ENCODE measurements at regions not wholly inside any gene's neighbourhood (a gene's known extent, or its start where the extent isn't known, plus 50 kb on each side); places are given as distances from the start of the nearest gene placed in this dataset.

DNA sequence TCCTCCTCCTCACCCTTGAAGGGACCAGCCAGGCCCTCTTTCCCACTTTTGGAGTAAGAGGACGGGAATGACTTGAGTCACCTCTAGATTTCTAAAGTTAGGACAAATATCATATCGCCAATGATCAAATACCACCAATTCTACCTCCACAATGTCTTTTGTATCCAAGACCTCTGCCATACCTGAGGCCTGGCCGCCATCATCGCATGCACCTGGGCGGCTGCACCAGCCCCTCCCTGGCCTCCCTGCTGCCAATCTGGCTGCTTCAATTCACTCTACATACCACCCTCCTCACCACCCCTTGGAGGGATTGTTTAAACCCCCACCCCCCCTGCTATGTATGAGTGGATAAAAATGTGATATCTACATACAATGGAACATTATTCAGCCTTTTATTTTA, 75.0 kb upstream of the RALY start:
- Histone ChIP-seq H4K20me1 (replicated peaks in 1 of 2; ENCODE audit: control insufficient read depth in 1 of 2, insufficient read depth in 2 of 2, low read length in 2 of 2) (no peaks in the 10 kb centered on the region), H3K9me3 (ENCODE audit: insufficient read depth in 2 of 2, low read depth in 1 of 2, low read length in 1 of 2) (no peaks in the 10 kb centered on the region), H3K27me3 (replicated peaks in 1 of 4; ENCODE audit: control insufficient read depth in 3 of 4, extremely low read depth in 1 of 4, insufficient read depth in 3 of 4, low read length in 3 of 4) (no peaks in the 10 kb centered on the region), H3K23ac (ENCODE audit: insufficient read length) (no peak overlapping the region), H3K4me3 (ENCODE audit: extremely low read depth in 1 of 4, insufficient read depth in 2 of 4, low read depth in 3 of 4, low read length in 4 of 4) (no peak overlapping the region), H2AK5ac (ENCODE audit: low read depth, low read length) (no peak overlapping the region), H2BK15ac (ENCODE audit: low read length) (no peak overlapping the region), H3K23me2 (ENCODE audit: low read depth, low read length) (no peaks in the 10 kb centered on the region), H4K91ac (replicated peaks; ENCODE audit: insufficient read length, low read length) (no peak overlapping the region), H2BK5ac (ENCODE audit: low read depth, low read length) (no peak overlapping the region), H4K8ac (ENCODE audit: extremely low read depth, insufficient read depth, low read length) (no peak overlapping the region), H3K79me2 (ENCODE audit: control insufficient read depth in 1 of 2, insufficient read depth in 2 of 2, low read length in 2 of 2) (no peaks in the 10 kb centered on the region), H3K56ac (replicated peaks; ENCODE audit: insufficient read length, low read depth, low read length) (no peak overlapping the region), H3K4me2 (ENCODE audit: insufficient read depth in 1 of 2, low read depth in 2 of 2, low read length in 2 of 2) (no peak overlapping the region), H3K14ac (ENCODE audit: insufficient read length) (no peak overlapping the region), H3K4ac (replicated peaks; ENCODE audit: insufficient read length, low read depth, low read length) (no peak overlapping the region), H2BK120ac (replicated peaks; ENCODE audit: low read depth, low read length) (no peak overlapping the region), H3K4me1 (replicated peaks in 1 of 4; ENCODE audit: control insufficient read depth in 3 of 4, insufficient read depth in 4 of 4, low read length in 3 of 4) (no peaks in the 10 kb centered on the region), H3K18ac (ENCODE audit: extremely low read depth, low read length) (no peak overlapping the region), H4K5ac (ENCODE audit: insufficient read length, low read depth, low read length) (no peak overlapping the region), H3K27ac (ENCODE audit: low read depth, low read length) (no peak overlapping the region), H3K79me1 (ENCODE audit: low read depth, low read length) (no peaks in the 10 kb centered on the region), H2BK20ac (ENCODE audit: low read length) (no peak overlapping the region), H2AFZ (ENCODE audit: low read length) (no peak overlapping the region), H3K36me3 (ENCODE audit: control insufficient read depth in 2 of 4, insufficient read depth in 4 of 4, low read length in 3 of 4) (no peaks in the 10 kb centered on the region), H2BK12ac (ENCODE audit: low read depth, low read length) (no peak overlapping the region), H3K9ac (replicated peaks in 1 of 4; ENCODE audit: extremely low read depth in 1 of 4, low read depth in 3 of 4, low read length in 3 of 4) (no peak overlapping the region)
- DNase-seq (ENCODE audit: low read depth in 1 of 2, low spot score in 2 of 2) (no peak), FAIRE-seq (no peak)
- POLR2A ChIA-PET (ENCODE audit: partially characterized antibody): interaction anchor here (0.6 kb wide), 1 partner anchor 63 kb away, joined by 3 read pairs; no protein-coding TSS in a partner anchor
- TF ChIP-seq SAP30 (IDR thresholded peaks at IDR 0.05; ENCODE audit: insufficient read depth, insufficient replicate concordance, low read length): no peak
- TF ChIP-seq NANOG (IDR thresholded peaks at IDR 0.05; ENCODE audit: insufficient read depth, low read depth, low read length, poor library complexity, severe bottlenecking): no peak
- TF ChIP-seq BACH1 (IDR thresholded peaks at IDR 0.05; ENCODE audit: low read length): no peak
- TF ChIP-seq FOSL1 (IDR thresholded peaks at IDR 0.05; ENCODE audit: insufficient read depth, low read depth, low read length): no peak
- no peak for TF ChIP-seq ZNF274 (IDR thresholded peaks at IDR 0.05; ENCODE audit: borderline replicate concordance, extremely low read depth, low read length)
- TF ChIP-seq ASH2L (IDR thresholded peaks at IDR 0.05; ENCODE audit: low read length): no peak
- no peak for TF ChIP-seq CHD1 (IDR thresholded peaks at IDR 0.05; ENCODE audit: low read depth, low read length)
- TF ChIP-seq TCF12 (IDR thresholded peaks at IDR 0.05; ENCODE audit: low read depth, low read length): no peak
- TF ChIP-seq YY1 (IDR thresholded peaks at IDR 0.05; ENCODE audit: low read depth, low read length): no peak
- no peak for TF ChIP-seq CTBP2 (IDR thresholded peaks at IDR 0.05; ENCODE audit: borderline replicate concordance, insufficient read depth, insufficient read length, low read length)
- CTCF ChIA-PET (ENCODE audit: partially characterized antibody): interaction anchor here (0.7 to 2.8 kb wide), 2 partner anchors 56 to 68 kb away, joined by 7 to 12 read pairs; no protein-coding TSS in a partner anchor
- WGBS, 2 experiments (ENCODE audit: extremely low coverage in 1 of 2, insufficient coverage in 1 of 2, insufficient read length in 1 of 2, insufficient replicate concordance in 2 of 2, low coverage in 1 of 2, low lambda C conversion rate in 2 of 2, missing lambda C conversion rate in 1 of 2): 94% methylated on average over 5 of the region's 5 CpGs; no CpG with 5 or more reads in 1 of the 2 experiments

Data from H1 (cell line).